GM12878 (cell line): ENCODE measurements at regions not wholly inside any gene's neighbourhood (a gene's known extent, or its start where the extent isn't known, plus 50 kb on each side); places are given as distances from the start of the nearest gene placed in this dataset.

Experiments
- ATAC-seq: fragments of 200-7000 bp; cut with Tn5 transposase; 3 replicates; pipeline ENCODE4 v1.9.1; 2020; ENCODE audit warnings: mild to moderate bottlenecking, moderate library complexity
- BruUV-seq: library from RNA; stranded (reverse); fragments of 400-500 nt; replicated peaks from 2 replicates; lab custom pipeline; 2021; lab: Mats Ljungman, UMichigan
- CTCF ChIA-PET: fragments of 300-600 bp; sonication (Branson Sonifier 250); formaldehyde crosslinking; extraction: SDS; loops from one replicate; lab custom pipeline; 2021; ENCODE audit warnings: inconsistent platforms; lab: Yijun Ruan, JAX
- POLR2A ChIA-PET: fragments of 350-600 bp; formaldehyde crosslinking; extraction: SDS; loops from one replicate; lab custom pipeline; 2021; ENCODE audit warnings: inconsistent platforms; lab: Charles Lee
- RAD21 ChIA-PET: fragments of 300-600 bp; sonication (Branson Sonifier 250); formaldehyde crosslinking; loops from one replicate; lab custom pipeline; 2023; ENCODE audit warnings: antibody characterized with exemption; ENCODE audit not compliant: unreplicated experiment; lab: Charles Lee
- SMC1A ChIA-PET: fragments of 300-600 bp; sonication (Branson Sonifier 250); formaldehyde crosslinking; loops from one replicate; lab custom pipeline; 2023; ENCODE audit not compliant: unreplicated experiment, uncharacterized antibody; lab: Charles Lee
- DNase-seq: peaks from one replicate; pipeline ENCODE4 v3.0.0-alpha.2; 2011; ENCODE audit warnings: low read depth, low spot score
- FAIRE-seq: peaks from 3 replicates; lab custom pipeline; 2011; peaks lifted over from hg19 to GRCh38; lab: Jason Lieb, UNC
- H2AFZ ChIP-seq: 2 replicates; pipeline ENCODE4 v1.6.0; 2011; ENCODE audit warnings: low read depth, low read length, control low read depth; ENCODE audit not compliant: control insufficient read depth
- H3K27ac ChIP-seq: 2 replicates; pipeline ENCODE4 v1.5.1; 2011; ENCODE audit warnings: control low read depth; ENCODE audit not compliant: control insufficient read depth, insufficient read depth
- H3K27me3 ChIP-seq, 2 experiments: replicated peaks in 1 of 2; 2 replicates each; pipeline versions ENCODE4 v1.6.0 to v1.6.1; 2011; ENCODE audit warnings: low read length in 1 of 2; ENCODE audit not compliant: control insufficient read depth in 2 of 2, insufficient read depth in 2 of 2
- H3K36me3 ChIP-seq, 2 experiments: 2 replicates each; pipeline ENCODE4 v1.5.1; 2011; ENCODE audit warnings: low read length in 1 of 2; ENCODE audit not compliant: control insufficient read depth in 2 of 2, insufficient read depth in 2 of 2
- H3K4me1 ChIP-seq: 2 replicates; pipeline ENCODE4 v1.6.1; 2011; ENCODE audit warnings: mild to moderate bottlenecking, low read length, moderate library complexity, mixed read lengths; ENCODE audit not compliant: control insufficient read depth, insufficient read depth
- H3K4me2 ChIP-seq: 2 replicates; pipeline ENCODE4 v1.6.0; 2011; ENCODE audit warnings: control low read depth; ENCODE audit not compliant: control insufficient read depth, insufficient read depth
- H3K4me3 ChIP-seq: fragments of 200-600 bp; sonication (generic); 2 replicates; pipeline ENCODE4 v1.5.1; 2016
- H3K79me2 ChIP-seq: 2 replicates; pipeline ENCODE4 v1.6.0; 2011; ENCODE audit warnings: low read length; ENCODE audit not compliant: control insufficient read depth, insufficient read depth
- H3K9ac ChIP-seq: 2 replicates; pipeline ENCODE4 v1.8.0; 2011; ENCODE audit warnings: low read length, control low read depth, mixed read lengths; ENCODE audit not compliant: control insufficient read depth, insufficient read depth
- H3K9me3 ChIP-seq: replicated peaks from 3 replicates; pipeline ENCODE4 v1.5.1; 2011; ENCODE audit warnings: mild to moderate bottlenecking, low read length; ENCODE audit not compliant: control insufficient read depth, insufficient read depth
- H4K20me1 ChIP-seq: 2 replicates; pipeline ENCODE4 v1.6.0; 2011; ENCODE audit not compliant: control insufficient read depth, insufficient read depth
- EED ChIP-seq: sonication (generic); IDR thresholded peaks from 2 replicates; pipeline ENCODE4 v1.6.1; 2016; ENCODE audit warnings: antibody characterized with exemption, low read depth
- JUNB ChIP-seq: IDR thresholded peaks from 2 replicates; pipeline ENCODE4 v1.6.1; 2016; ENCODE audit warnings: antibody characterized with exemption, mild to moderate bottlenecking
- MEF2A ChIP-seq: IDR thresholded peaks from 2 replicates; pipeline ENCODE4 v1.6.1; 2011; ENCODE audit warnings: low read depth, mild to moderate bottlenecking, low read length, moderate library complexity; ENCODE audit not compliant: insufficient read depth
- NFIC ChIP-seq: IDR thresholded peaks from 2 replicates; pipeline ENCODE4 v1.6.1; 2012; ENCODE audit warnings: low read depth, mild to moderate bottlenecking, inconsistent platforms, low read length, moderate library complexity
- POLR2AphosphoS5 ChIP-seq: IDR thresholded peaks from 2 replicates; pipeline ENCODE4 v1.6.1; 2011; ENCODE audit warnings: mild to moderate bottlenecking, low read length, inconsistent platforms
- RUNX3 ChIP-seq: IDR thresholded peaks from 2 replicates; pipeline ENCODE4 v1.6.1; 2012; ENCODE audit warnings: low read length, inconsistent platforms
- STAT3 ChIP-seq: IDR thresholded peaks from 2 replicates; pipeline ENCODE4 v1.6.1; 2011; ENCODE audit warnings: low read depth, low read length, improper control_type of control experiment
- ZBED1 ChIP-seq: IDR thresholded peaks from 2 replicates; pipeline ENCODE4 v1.6.1; 2016; ENCODE audit warnings: borderline replicate concordance
- WGBS: methylation state at CpG from one replicate; pipeline ENCODE4 v1.1.6; 2016; ENCODE audit warnings: low lambda C conversion rate; ENCODE audit not compliant: insufficient replicate concordance, insufficient coverage; ENCODE audit errors: missing lambda C conversion rate; 5-methylcytosine and 5-hydroxymethylcytosine counted together
- in situ Hi-C: fragments of 300-500 bp; cut with MboI; formaldehyde crosslinking; loops from 9 replicates; pipeline ENCODE4 v1.14.3; 2018; ENCODE audit warnings: mixed read lengths
- intact Hi-C: fragments of 100-400 bp; cut with micrococcal nuclease; formaldehyde crosslinking; loops from one replicate; pipeline ENCODE4 v1.14.2; 2022; ENCODE audit not compliant: unreplicated experiment
- TF ChIP-seq, protein P1 (sequence below): IDR thresholded peaks from 2 replicates; pipeline ENCODE4 v1.6.1; 2011; ENCODE audit warnings: borderline replicate concordance, low read depth, mild to moderate bottlenecking, moderate library complexity, mixed read lengths, low read length; ENCODE audit not compliant: insufficient read depth; ENCODE audit errors: extremely low read length
- TF ChIP-seq, protein P2 (sequence below): fragments of 450-650 bp; IDR thresholded peaks from 2 replicates; pipeline ENCODE4 v1.6.1; 2018; ENCODE audit warnings: borderline replicate concordance, mild to moderate bottlenecking; ENCODE audit not compliant: partially characterized antibody

DNA sequence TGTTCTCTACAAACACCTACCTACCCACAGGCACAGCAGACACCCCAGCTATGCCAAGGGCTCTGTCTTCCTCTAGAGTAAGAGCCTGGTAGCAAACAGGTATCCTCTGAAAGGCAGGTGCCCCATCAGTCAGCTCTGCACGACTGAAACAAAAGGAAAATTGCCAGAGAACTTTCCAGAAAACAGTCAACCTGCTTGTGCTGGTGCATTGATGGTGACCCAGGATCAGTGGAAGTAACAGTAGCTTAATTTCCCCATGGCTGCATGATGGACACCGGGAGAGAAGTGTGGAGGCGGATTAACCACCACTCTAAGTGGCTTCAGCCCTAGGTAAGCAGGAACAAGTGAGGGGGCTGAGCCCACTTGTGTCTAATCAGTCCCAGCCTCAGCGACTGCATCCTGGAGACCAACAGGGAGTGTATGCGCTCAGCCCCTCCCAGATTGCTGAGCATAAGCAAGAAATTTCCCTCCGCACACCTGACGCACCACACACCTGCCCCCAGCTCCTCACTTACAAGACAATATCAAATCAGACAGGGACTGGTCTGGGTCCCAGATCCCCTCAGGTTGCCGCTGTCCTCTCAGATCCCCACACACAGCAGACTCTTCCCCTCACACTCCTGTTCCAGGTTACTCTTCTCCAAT, 70.7 kb upstream of the IGLL5 start:
- Histone ChIP-seq H4K20me1 (no peaks in the 10 kb centered on the region), H3K4me1 (peaks cover 28% of the 10 kb centered on the region), H3K9me3 (no peaks in the 10 kb centered on the region), H2AFZ (no peak overlapping the region)
- SMC1A ChIA-PET: interaction anchor here (0.9 to 12.8 kb wide), 6 partner anchors 8 to 140 kb away, joined by 3 to 220 read pairs (median 4); no protein-coding TSS in a partner anchor
- CTCF ChIA-PET: interaction anchor here (0.7 to 15.8 kb wide), 4 partner anchors 10 to 140 kb away, joined by 3 to 323 read pairs (median 81); no protein-coding TSS in a partner anchor
- RAD21 ChIA-PET: interaction anchor here (1.2 to 1.5 kb wide), 3 partner anchors 31 to 137 kb away, joined by 4 to 5 read pairs (median 4); no protein-coding TSS in a partner anchor
- no TSS peak for BruUV-seq
- FAIRE-seq (no peak), ATAC-seq (no peak)
- POLR2A ChIA-PET: no interaction called here
- TF ChIP-seq, protein P1, sequence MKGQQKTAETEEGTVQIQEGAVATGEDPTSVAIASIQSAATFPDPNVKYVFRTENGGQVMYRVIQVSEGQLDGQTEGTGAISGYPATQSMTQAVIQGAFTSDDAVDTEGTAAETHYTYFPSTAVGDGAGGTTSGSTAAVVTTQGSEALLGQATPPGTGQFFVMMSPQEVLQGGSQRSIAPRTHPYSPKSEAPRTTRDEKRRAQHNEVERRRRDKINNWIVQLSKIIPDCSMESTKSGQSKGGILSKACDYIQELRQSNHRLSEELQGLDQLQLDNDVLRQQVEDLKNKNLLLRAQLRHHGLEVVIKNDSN: no peak
- TF ChIP-seq ZBED1 (no peak), EED (no peak), RUNX3 (no peak), JUNB (no peak), NFIC (no peak), MEF2A (no peak), STAT3 (no peak), POLR2AphosphoS5 (no peak)
- TF ChIP-seq, protein P2, sequence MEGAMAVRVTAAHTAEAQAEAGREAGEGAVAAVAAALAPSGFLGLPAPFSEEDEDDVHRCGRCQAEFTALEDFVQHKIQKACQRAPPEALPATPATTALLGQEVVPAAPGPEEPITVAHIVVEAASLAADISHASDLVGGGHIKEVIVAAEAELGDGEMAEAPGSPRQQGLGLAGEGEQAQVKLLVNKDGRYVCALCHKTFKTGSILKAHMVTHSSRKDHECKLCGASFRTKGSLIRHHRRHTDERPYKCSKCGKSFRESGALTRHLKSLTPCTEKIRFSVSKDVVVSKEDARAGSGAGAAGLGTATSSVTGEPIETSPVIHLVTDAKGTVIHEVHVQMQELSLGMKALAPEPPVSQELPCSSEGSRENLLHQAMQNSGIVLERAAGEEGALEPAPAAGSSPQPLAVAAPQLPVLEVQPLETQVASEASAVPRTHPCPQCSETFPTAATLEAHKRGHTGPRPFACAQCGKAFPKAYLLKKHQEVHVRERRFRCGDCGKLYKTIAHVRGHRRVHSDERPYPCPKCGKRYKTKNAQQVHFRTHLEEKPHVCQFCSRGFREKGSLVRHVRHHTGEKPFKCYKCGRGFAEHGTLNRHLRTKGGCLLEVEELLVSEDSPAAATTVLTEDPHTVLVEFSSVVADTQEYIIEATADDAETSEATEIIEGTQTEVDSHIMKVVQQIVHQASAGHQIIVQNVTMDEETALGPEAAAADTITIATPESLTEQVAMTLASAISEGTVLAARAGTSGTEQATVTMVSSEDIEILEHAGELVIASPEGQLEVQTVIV: no peak
- TF ChIP-seq, all 136 proteins: peak for 0
- DNase-seq: no peak
- no peak overlapping the region for H3K9ac ChIP-seq
- H3K4me3 ChIP-seq: no peak overlapping the region
- H3K27me3 ChIP-seq: no peaks in the 10 kb centered on the region
- intact Hi-C loops: loop anchor here (10.0 kb wide), 1 partner anchor 308 kb away; no protein-coding TSS in a partner anchor
- in situ Hi-C loops: loop anchor here (25.0 kb wide), 2 partner anchors 470 to 570 kb away; no protein-coding TSS in a partner anchor
- no peak overlapping the region for H3K27ac ChIP-seq
- H3K4me2 ChIP-seq: no peak overlapping the region
- H3K36me3 ChIP-seq: no peaks in the 10 kb centered on the region
- no peaks in the 10 kb centered on the region for H3K79me2 ChIP-seq
- WGBS: 72% methylated on average over 8 of the region's 8 CpGs
